ENCODE measurements at regions not wholly inside any gene's neighbourhood (a gene's known extent, or its start where the extent isn't known, plus 50 kb on each side); places are given as distances from the start of the nearest gene placed in this dataset.

- TF ChIP-seq REST (IDR thresholded peaks at IDR 0.05; ENCODE audit: insufficient read depth in 1 of 2, low read depth in 2 of 2, low read length in 2 of 2) (no peak), FOXP2 (optimal IDR thresholded peaks at IDR 0.05; ENCODE audit: borderline replicate concordance, extremely low read depth, extremely low read length, insufficient read depth) (no peak), POLR2AphosphoS5 (IDR thresholded peaks at IDR 0.05; ENCODE audit: low read depth, low read length) (no peak), SIN3A (IDR thresholded peaks at IDR 0.05; ENCODE audit: borderline replicate concordance, insufficient read depth, low read length) (no peak), TAF1 (IDR thresholded peaks at IDR 0.05; ENCODE audit: borderline replicate concordance, insufficient read depth, low read length) (no peak)
These were observed 374.7 kb upstream of the ADAMTS16 start for GRCh38 chr5:4765411-4765810.

- TF ChIP-seq TAF1 (IDR thresholded peaks at IDR 0.05; ENCODE audit: borderline replicate concordance, insufficient read depth, low read length) (no peak), FOXP2 (optimal IDR thresholded peaks at IDR 0.05; ENCODE audit: borderline replicate concordance, extremely low read depth, extremely low read length, insufficient read depth) (no peak), POLR2AphosphoS5 (IDR thresholded peaks at IDR 0.05; ENCODE audit: low read depth, low read length) (no peak), REST (IDR thresholded peaks at IDR 0.05; ENCODE audit: insufficient read depth in 1 of 2, low read depth in 2 of 2, low read length in 2 of 2) (no peak), SIN3A (IDR thresholded peaks at IDR 0.05; ENCODE audit: borderline replicate concordance, insufficient read depth, low read length) (no peak)
These were observed 374.0 kb upstream of the ADAMTS16 start for GRCh38 chr5:4766101-4766500.

GRCh38 chr5:4772591-4772990 lies 367.5 kb upstream of the ADAMTS16 start:
- TF ChIP-seq FOXP2 (optimal IDR thresholded peaks at IDR 0.05; ENCODE audit: borderline replicate concordance, extremely low read depth, extremely low read length, insufficient read depth) (no peak), SIN3A (IDR thresholded peaks at IDR 0.05; ENCODE audit: borderline replicate concordance, insufficient read depth, low read length) (no peak), POLR2AphosphoS5 (IDR thresholded peaks at IDR 0.05; ENCODE audit: low read depth, low read length) (no peak), REST (IDR thresholded peaks at IDR 0.05; ENCODE audit: insufficient read depth in 1 of 2, low read depth in 2 of 2, low read length in 2 of 2) (no peak), TAF1 (IDR thresholded peaks at IDR 0.05; ENCODE audit: borderline replicate concordance, insufficient read depth, low read length) (no peak)

GRCh38 chr5:4773827-4774317 lies 366.3 kb upstream of the ADAMTS16 start:
- TF ChIP-seq FOXP2 (optimal IDR thresholded peaks at IDR 0.05; ENCODE audit: borderline replicate concordance, extremely low read depth, extremely low read length, insufficient read depth) (no peak), POLR2AphosphoS5 (IDR thresholded peaks at IDR 0.05; ENCODE audit: low read depth, low read length) (no peak), REST (IDR thresholded peaks at IDR 0.05; ENCODE audit: insufficient read depth in 1 of 2, low read depth in 2 of 2, low read length in 2 of 2) (no peak), SIN3A (IDR thresholded peaks at IDR 0.05; ENCODE audit: borderline replicate concordance, insufficient read depth, low read length) (no peak), TAF1 (IDR thresholded peaks at IDR 0.05; ENCODE audit: borderline replicate concordance, insufficient read depth, low read length) (no peak)

- TF ChIP-seq SIN3A (IDR thresholded peaks at IDR 0.05; ENCODE audit: borderline replicate concordance, insufficient read depth, low read length) (no peak), FOXP2 (optimal IDR thresholded peaks at IDR 0.05; ENCODE audit: borderline replicate concordance, extremely low read depth, extremely low read length, insufficient read depth) (no peak), REST (IDR thresholded peaks at IDR 0.05; ENCODE audit: insufficient read depth in 1 of 2, low read depth in 2 of 2, low read length in 2 of 2) (no peak)
These were observed 362.7 kb upstream of the ADAMTS16 start for GRCh38 chr5:4777435-4777834.

Data from PFSK-1 (cell line).